ENCODE measurements at regions not wholly inside any gene's neighbourhood (a gene's known extent, or its start where the extent isn't known, plus 50 kb on each side); places are given as distances from the start of the nearest gene placed in this dataset.

DNA sequence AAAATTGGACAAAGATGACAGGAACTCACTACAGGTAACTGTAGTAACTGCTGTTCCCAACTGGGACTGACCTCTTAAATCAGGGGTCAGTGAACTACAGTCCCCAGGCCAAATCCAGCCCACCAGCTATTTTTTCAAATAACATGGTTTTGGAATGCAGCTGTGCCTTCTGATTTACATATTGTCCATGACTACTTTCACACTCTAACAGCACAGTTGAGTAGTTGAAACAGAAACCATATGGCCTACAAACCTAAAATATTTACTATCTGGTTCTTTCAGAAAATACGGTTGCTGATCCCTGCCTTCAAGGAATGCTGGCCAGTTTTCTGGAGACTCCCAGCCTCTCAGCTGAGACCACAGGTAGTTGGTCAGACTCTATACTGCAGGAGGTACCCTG is 161.5 kb upstream of the PRNP start:
- Histone ChIP-seq H2AK5ac (ENCODE audit: low read depth, low read length) (no peak overlapping the region), H3K9ac (replicated peaks in 1 of 4; ENCODE audit: extremely low read depth in 1 of 4, low read depth in 3 of 4, low read length in 3 of 4) (no peak overlapping the region), H2BK12ac (ENCODE audit: low read depth, low read length) (no peak overlapping the region), H3K4me1 (replicated peaks in 1 of 4; ENCODE audit: control insufficient read depth in 3 of 4, insufficient read depth in 4 of 4, low read length in 3 of 4) (no peaks in the 10 kb centered on the region), H3K4ac (replicated peaks; ENCODE audit: insufficient read length, low read depth, low read length) (no peak overlapping the region), H3K23me2 (ENCODE audit: low read depth, low read length) (no peaks in the 10 kb centered on the region), H3K9me3 (ENCODE audit: insufficient read depth in 2 of 2, low read depth in 1 of 2, low read length in 1 of 2) (no peaks in the 10 kb centered on the region), H2BK15ac (ENCODE audit: low read length) (no peak overlapping the region), H4K5ac (ENCODE audit: insufficient read length, low read depth, low read length) (no peak overlapping the region), H3K79me2 (ENCODE audit: control insufficient read depth in 1 of 2, insufficient read depth in 2 of 2, low read length in 2 of 2) (no peaks in the 10 kb centered on the region), H2BK5ac (ENCODE audit: low read depth, low read length) (no peak overlapping the region), H4K91ac (replicated peaks; ENCODE audit: insufficient read length, low read length) (no peak overlapping the region), H3K18ac (ENCODE audit: extremely low read depth, low read length) (no peak overlapping the region), H3K27me3 (replicated peaks in 1 of 4; ENCODE audit: control insufficient read depth in 3 of 4, extremely low read depth in 1 of 4, insufficient read depth in 3 of 4, low read length in 3 of 4) (no peaks in the 10 kb centered on the region), H3K36me3 (ENCODE audit: control insufficient read depth in 2 of 4, insufficient read depth in 4 of 4, low read length in 3 of 4) (no peaks in the 10 kb centered on the region), H3K56ac (replicated peaks; ENCODE audit: insufficient read length, low read depth, low read length) (no peak overlapping the region), H2BK120ac (replicated peaks; ENCODE audit: low read depth, low read length) (no peak overlapping the region), H3K4me3 (ENCODE audit: extremely low read depth in 1 of 4, insufficient read depth in 2 of 4, low read depth in 3 of 4, low read length in 4 of 4) (no peak overlapping the region), H3K4me2 (ENCODE audit: insufficient read depth in 1 of 2, low read depth in 2 of 2, low read length in 2 of 2) (no peak overlapping the region), H3K23ac (ENCODE audit: insufficient read length) (no peak overlapping the region), H3K14ac (ENCODE audit: insufficient read length) (no peak overlapping the region), H3K27ac (ENCODE audit: low read depth, low read length) (no peak overlapping the region), H4K8ac (ENCODE audit: extremely low read depth, insufficient read depth, low read length) (no peak overlapping the region), H2BK20ac (ENCODE audit: low read length) (no peak overlapping the region), H3K79me1 (ENCODE audit: low read depth, low read length) (no peaks in the 10 kb centered on the region), H4K20me1 (replicated peaks in 1 of 2; ENCODE audit: control insufficient read depth in 1 of 2, insufficient read depth in 2 of 2, low read length in 2 of 2) (no peaks in the 10 kb centered on the region), H2AFZ (ENCODE audit: low read length) (no peak overlapping the region)
- POLR2A ChIA-PET (ENCODE audit: partially characterized antibody) = no interaction called here
- TF ChIP-seq CTBP2 (IDR thresholded peaks at IDR 0.05; ENCODE audit: borderline replicate concordance, insufficient read depth, insufficient read length, low read length) (no peak), EZH2 (IDR thresholded peaks at IDR 0.05; ENCODE audit: low read depth, low read length, severe bottlenecking) (no peak), SIRT6 (IDR thresholded peaks at IDR 0.05; ENCODE audit: low read length) (no peak), SP1 (IDR thresholded peaks at IDR 0.05; ENCODE audit: low read depth, low read length) (no peak), BACH1 (IDR thresholded peaks at IDR 0.05; ENCODE audit: low read length) (no peak), EGR1 (IDR thresholded peaks at IDR 0.05; ENCODE audit: borderline replicate concordance, low read depth, low read length) (no peak), CREB1 (IDR thresholded peaks at IDR 0.05) (no peak), GTF2F1 (IDR thresholded peaks at IDR 0.05; ENCODE audit: borderline replicate concordance, low read depth, low read length) (no peak), GABPA (IDR thresholded peaks at IDR 0.05; ENCODE audit: borderline replicate concordance, insufficient read depth, low read length) (no peak), RNF2 (IDR thresholded peaks at IDR 0.05; ENCODE audit: borderline replicate concordance, low read depth, low read length, missing control alignments, poor library complexity, severe bottlenecking) (no peak)
- DNase-seq (ENCODE audit: low read depth in 1 of 2, low spot score in 2 of 2) (no peak), FAIRE-seq (no peak)
- 82% methylated on average over 1 of the region's 1 CpG; no CpG with 5 or more reads in 1 of the 2 experiments for WGBS, 2 experiments (ENCODE audit: extremely low coverage in 1 of 2, insufficient coverage in 1 of 2, insufficient read length in 1 of 2, insufficient replicate concordance in 2 of 2, low coverage in 1 of 2, low lambda C conversion rate in 2 of 2, missing lambda C conversion rate in 1 of 2)
- CTCF ChIA-PET (ENCODE audit: partially characterized antibody) = no interaction called here

All from H1 (cell line).